K562 (cell line): ENCODE measurements at regions not wholly inside any gene's neighbourhood (a gene's known extent, or its start where the extent isn't known, plus 50 kb on each side); places are given as distances from the start of the nearest gene placed in this dataset.

ENCODE experiments used
- ATAC-seq: fragments of 200-7000 bp; cut with Tn5 transposase; 3 replicates; pipeline ENCODE4 v1.9.1; 2020; ENCODE audit warnings: moderate library complexity
- BruUV-seq: library from RNA; stranded (reverse); fragments of 400-500 nt; replicated peaks from 2 replicates; lab custom pipeline; 2021; lab: Mats Ljungman, UMichigan
- CTCF ChIA-PET: fragments of 300-600 bp; formaldehyde crosslinking; extraction: SDS; loops from one replicate; lab custom pipeline; 2021; ENCODE audit warnings: low intra/inter-chr PET ratio; lab: Yijun Ruan, JAX
- POLR2A ChIA-PET: fragments of 300-600, 350-650 bp; sonication (Branson Sonifier 250); formaldehyde crosslinking; extraction: SDS; loops from one replicate; lab custom pipeline; 2021; ENCODE audit warnings: antibody characterized with exemption, inconsistent platforms; lab: Yijun Ruan, JAX
- DNase-seq, 4 experiments: peaks; one replicate each; pipeline versions ENCODE4 v3.0.0 to v3.0.0-alpha.2; 2011 to 2018; ENCODE audit warnings: low spot score in 3 of 4, mixed read lengths in 3 of 4; ENCODE audit errors: extremely low read depth in 1 of 4
- FAIRE-seq: peaks from 2 replicates; lab custom pipeline; 2011; peaks lifted over from hg19 to GRCh38; lab: Jason Lieb, UNC
- H2AFZ ChIP-seq: 2 replicates; pipeline ENCODE4 v1.6.0; 2011; ENCODE audit warnings: low read depth, low read length, control low read depth, inconsistent platforms
- H3K27ac ChIP-seq: fragments of 200-600 bp; 3 replicates; pipeline ENCODE4 v1.8.0; 2011; ENCODE audit warnings: low read depth, mild to moderate bottlenecking, control low read depth, inconsistent platforms, low read length, moderate library complexity, mixed read lengths; ENCODE audit errors: extremely low read depth
- H3K27me3 ChIP-seq, 2 experiments: fragments of 300-600 bp in 1 of 2; 2 replicates in 1 of 2; 3 replicates in 1 of 2; pipeline versions ENCODE4 v1.6.0 to v1.8.0; 2011; ENCODE audit warnings: inconsistent platforms in 2 of 2, low read length in 2 of 2, mild to moderate bottlenecking in 1 of 2, mixed read lengths in 1 of 2, moderate library complexity in 1 of 2; ENCODE audit not compliant: control insufficient read depth in 2 of 2, insufficient read depth in 2 of 2
- H3K36me3 ChIP-seq: fragments of 300-600 bp; 3 replicates; pipeline ENCODE4 v1.8.0; 2011; ENCODE audit warnings: mild to moderate bottlenecking, low read length, inconsistent platforms; ENCODE audit not compliant: control insufficient read depth, insufficient read depth
- H3K4me1 ChIP-seq, 2 experiments: fragments of 200-600 bp in 1 of 2; replicated peaks in 1 of 2; 2 replicates in 1 of 2; 3 replicates in 1 of 2; pipeline versions ENCODE4 v1.5.1 to v1.8.0; 2011; ENCODE audit warnings: inconsistent platforms in 2 of 2, low read length in 2 of 2, mild to moderate bottlenecking in 1 of 2, mixed read lengths in 1 of 2, moderate library complexity in 1 of 2; ENCODE audit not compliant: control insufficient read depth in 2 of 2, insufficient read depth in 2 of 2
- H3K4me2 ChIP-seq: 2 replicates; pipeline ENCODE4 v1.6.1; 2011; ENCODE audit warnings: low read length, control low read depth, inconsistent platforms, mixed read lengths; ENCODE audit not compliant: insufficient read depth
- H3K4me3 ChIP-seq: fragments of 200-600 bp; sonication (generic), shearing (Covaris generic); 2 replicates; pipeline ENCODE4 v1.5.1; 2016; ENCODE audit warnings: control low read depth, inconsistent platforms
- H3K79me2 ChIP-seq: fragments of 200-600 bp; 3 replicates; pipeline ENCODE4 v1.8.0; 2011; ENCODE audit warnings: low read length, inconsistent platforms; ENCODE audit not compliant: control insufficient read depth, insufficient read depth
- H3K9ac ChIP-seq, 2 experiments: 2 replicates each; pipeline versions ENCODE4 v1.6.0 to v1.6.1; 2011; ENCODE audit warnings: low read depth in 2 of 2, low read length in 2 of 2, control low read depth in 1 of 2, inconsistent platforms in 1 of 2, mild to moderate bottlenecking in 1 of 2, mixed read lengths in 1 of 2; ENCODE audit not compliant: insufficient read depth in 1 of 2
- H3K9me1 ChIP-seq: one replicate; pipeline ENCODE4 v1.6.0; 2011; ENCODE audit warnings: inconsistent platforms, mild to moderate bottlenecking, low read length, moderate library complexity; ENCODE audit not compliant: control insufficient read depth, insufficient read depth
- H3K9me3 ChIP-seq: replicated peaks from 2 replicates; pipeline ENCODE4 v1.5.1; 2011; ENCODE audit warnings: low read depth, low read length, inconsistent platforms; ENCODE audit not compliant: control insufficient read depth, insufficient read depth
- H4K20me1 ChIP-seq: replicated peaks from 2 replicates; pipeline ENCODE4 v1.6.1; 2011; ENCODE audit warnings: low read length, inconsistent platforms, mixed read lengths; ENCODE audit not compliant: control insufficient read depth, insufficient read depth
- CBX5 ChIP-seq: IDR thresholded peaks from 2 replicates; pipeline ENCODE4 v1.6.1; 2014; ENCODE audit warnings: low read depth, borderline replicate concordance
- CEBPB ChIP-seq: fragments of 450-650 bp; IDR thresholded peaks from 2 replicates; pipeline ENCODE4 v1.6.1; 2016; ENCODE audit warnings: missing genetic modification characterization, missing compliant biosample characterization
- GATAD2A ChIP-seq: fragments of 450-650 bp; IDR thresholded peaks from 2 replicates; pipeline ENCODE4 v1.6.1; 2017
- GTF2E2 ChIP-seq: fragments of 200-800 bp; sonication (Bioruptor generic); IDR thresholded peaks from 2 replicates; pipeline ENCODE4 v1.6.1; 2016; ENCODE audit warnings: missing genetic modification characterization, missing compliant biosample characterization
- KLF6 ChIP-seq: fragments of 250-450 bp; sonication (Bioruptor Pico); IDR thresholded peaks from 2 replicates; pipeline ENCODE4 v1.4.0; 2020; ENCODE audit warnings: mild to moderate bottlenecking, moderate library complexity, borderline replicate concordance
- MECOM ChIP-seq: fragments of 250-450 bp; sonication (Bioruptor Pico); IDR thresholded peaks from 2 replicates; pipeline ENCODE4 v1.8.0; 2022; ENCODE audit warnings: inconsistent platforms
- MLX ChIP-seq, 2 experiments: fragments of 450-650 bp in 1 of 2; sonication (generic) in 1 of 2; formaldehyde crosslinking; conservative IDR thresholded peaks; 2 replicates each; pipeline versions ENCODE4 v1.4.0 to v1.8.1; 2020 to 2022; ENCODE audit warnings: mild to moderate bottlenecking in 1 of 2, missing genetic modification reagents in 1 of 2
- PYGO2 ChIP-seq: fragments of 450-650 bp; IDR thresholded peaks from 2 replicates; pipeline ENCODE4 v1.6.1; 2016; ENCODE audit warnings: mild to moderate bottlenecking, missing genetic modification characterization, moderate library complexity, missing compliant biosample characterization
- SAP30 ChIP-seq: fragments of 200-600 bp; sonication (generic); IDR thresholded peaks from 2 replicates; pipeline ENCODE4 v1.6.1; 2012; ENCODE audit warnings: borderline replicate concordance, low read depth, mild to moderate bottlenecking, moderate library complexity, low read length, control low read depth, inconsistent platforms; ENCODE audit not compliant: insufficient read depth, poor library complexity, severe bottlenecking
- SIX5 ChIP-seq, 2 experiments: IDR thresholded peaks; 2 replicates each; pipeline ENCODE4 v1.6.1; 2011; ENCODE audit warnings: low read length in 2 of 2, borderline replicate concordance in 1 of 2, low read depth in 1 of 2, mild to moderate bottlenecking in 1 of 2, moderate library complexity in 1 of 2; ENCODE audit not compliant: insufficient read depth in 1 of 2
- WGBS: fragments of 100-300 bp; shearing (Covaris generic); methylation state at CpG from one replicate; pipeline ENCODE4 v1.1.6; 2016; ENCODE audit warnings: low coverage, mixed read lengths; ENCODE audit not compliant: insufficient coverage; ENCODE audit errors: missing lambda C conversion rate; 5-methylcytosine and 5-hydroxymethylcytosine counted together
- in situ Hi-C: fragments of 300-500 bp; cut with MboI; formaldehyde crosslinking; loops from 4 replicates; pipeline ENCODE4 v1.15.0; 2018; ENCODE audit warnings: inconsistent platforms, mixed read lengths
- intact Hi-C: fragments of 100-400 bp; cut with micrococcal nuclease; formaldehyde crosslinking; loops from 2 replicates; pipeline ENCODE4 v1.14.2; 2022

GRCh38 chr21:25491267-25491666, 116.0 kb downstream of the MRPL39 start:
- no peak for TF ChIP-seq SIX5 (IDR thresholded peaks at IDR 0.05; ENCODE audit: borderline replicate concordance in 1 of 2, insufficient read depth in 1 of 2, low read depth in 1 of 2, low read length in 2 of 2)
- no peak for TF ChIP-seq CBX5
- no peak for TF ChIP-seq CEBPB (tag)
- TF ChIP-seq PYGO2 (tag): no peak
- no peak for TF ChIP-seq GTF2E2 (tag)
- TF ChIP-seq SAP30: no peak
- no peak for TF ChIP-seq MECOM (CRISPR knock-in tag)
- TF ChIP-seq GATAD2A: no peak
- no peak for TF ChIP-seq KLF6 (CRISPR knock-in tag)
- TF ChIP-seq MLX (CRISPR knock-in tag; conservative IDR thresholded peaks at IDR 0.05): no peak
- CTCF ChIA-PET: no interaction called here
- no TSS peak for BruUV-seq
- Histone ChIP-seq H3K4me3 (no peak overlapping the region), H2AFZ (no peak overlapping the region), H4K20me1 (no peaks in the 10 kb centered on the region), H3K27ac (no peak overlapping the region), H3K4me2 (no peak overlapping the region), H3K79me2 (no peaks in the 10 kb centered on the region), H3K9me3 (0 out of 2 replicates have a peak, but pooled peaks cover 2% of the 10 kb centered on the region), H3K36me3 (no peaks in the 10 kb centered on the region), H3K9me1 (no peaks in the 10 kb centered on the region), H3K4me1 (no peaks in the 10 kb centered on the region), H3K27me3 (no peaks in the 10 kb centered on the region), H3K9ac (no peak overlapping the region)
- in situ Hi-C loops: no loop called here
- POLR2A ChIA-PET: no interaction called here
- FAIRE-seq (no peak), ATAC-seq (no peak), DNase-seq (no peak)
- intact Hi-C loops: no loop called here
- 1% methylated on average over 5 of the region's 5 CpGs for WGBS
